NCI-H2081 treated with DMSO at 0.1 percent for 48 hours (cell line): ENCODE measurements at regions not wholly inside any gene's neighbourhood (a gene's known extent, or its start where the extent isn't known, plus 50 kb on each side); places are given as distances from the start of the nearest gene placed in this dataset.
"Not testable (repeated sequence)": the region's sequence is repeated elsewhere in the genome, so short reads cannot be mapped to it uniquely, and the experiment has no call there.

Experiments
- DNase-seq: peaks from one replicate; lab custom pipeline; 2025; lab: John Stamatoyannopoulos, UW

DNA sequence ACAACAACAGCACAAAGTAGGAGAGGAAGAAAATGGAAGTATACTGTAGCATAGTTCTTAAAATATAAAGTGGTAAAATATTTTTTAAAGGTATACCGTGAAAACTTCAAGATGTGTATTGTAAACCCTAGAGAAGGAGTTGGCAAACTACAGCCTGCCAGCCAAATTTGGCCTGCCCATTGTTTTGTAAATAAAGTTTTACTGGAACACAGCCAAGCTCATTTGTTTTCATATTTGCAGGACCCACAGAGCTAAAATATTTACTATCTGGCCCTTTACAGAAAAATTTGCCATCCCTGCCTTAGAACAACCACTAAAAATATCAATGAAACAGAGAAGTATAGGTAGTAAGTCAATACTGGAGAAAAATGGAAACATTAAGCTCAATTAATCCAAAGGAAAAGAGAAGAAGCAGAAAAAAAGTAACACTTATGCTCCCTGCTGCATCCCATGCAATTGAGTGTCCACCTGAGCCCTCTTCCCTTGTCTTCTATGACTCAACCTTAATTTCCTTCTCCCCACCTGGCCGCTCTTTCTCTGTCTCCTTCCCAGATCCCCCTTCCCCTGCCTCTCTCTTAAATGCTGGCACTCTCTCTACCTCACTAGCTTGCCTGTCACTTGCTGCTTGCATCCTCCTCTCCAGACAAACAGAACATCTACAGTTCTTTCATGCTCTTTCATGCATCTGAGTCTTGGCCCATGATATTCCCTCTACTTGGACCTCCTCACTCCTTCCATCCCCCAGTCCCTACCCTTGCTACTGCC, 50.6 kb upstream of the FER start:
- DNase-seq: no peak

DNA sequence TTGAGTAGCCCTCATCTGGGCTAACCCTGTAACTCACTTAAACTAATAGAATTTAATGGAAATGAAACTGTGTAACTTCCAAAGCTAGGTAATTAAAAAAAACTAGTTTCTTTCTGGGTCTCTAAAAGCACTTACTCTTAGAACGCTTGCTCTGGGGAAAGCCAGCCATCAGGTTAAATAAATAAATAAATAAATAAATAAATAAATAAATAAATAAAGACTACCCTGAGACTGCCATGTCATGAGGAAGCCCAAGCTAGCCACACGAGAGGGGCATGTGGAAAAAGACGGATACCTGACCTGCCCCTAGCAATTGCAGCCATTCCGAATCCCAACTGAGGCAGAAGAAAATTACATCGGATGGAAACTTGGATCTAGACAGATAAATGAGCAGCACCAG, 51.3 kb upstream of the FER start:
- DNase-seq: no peak

- DNase-seq: no peak
These were observed 59.2 kb upstream of the FER start for GRCh38 chr5:108688485-108688884.

DNA sequence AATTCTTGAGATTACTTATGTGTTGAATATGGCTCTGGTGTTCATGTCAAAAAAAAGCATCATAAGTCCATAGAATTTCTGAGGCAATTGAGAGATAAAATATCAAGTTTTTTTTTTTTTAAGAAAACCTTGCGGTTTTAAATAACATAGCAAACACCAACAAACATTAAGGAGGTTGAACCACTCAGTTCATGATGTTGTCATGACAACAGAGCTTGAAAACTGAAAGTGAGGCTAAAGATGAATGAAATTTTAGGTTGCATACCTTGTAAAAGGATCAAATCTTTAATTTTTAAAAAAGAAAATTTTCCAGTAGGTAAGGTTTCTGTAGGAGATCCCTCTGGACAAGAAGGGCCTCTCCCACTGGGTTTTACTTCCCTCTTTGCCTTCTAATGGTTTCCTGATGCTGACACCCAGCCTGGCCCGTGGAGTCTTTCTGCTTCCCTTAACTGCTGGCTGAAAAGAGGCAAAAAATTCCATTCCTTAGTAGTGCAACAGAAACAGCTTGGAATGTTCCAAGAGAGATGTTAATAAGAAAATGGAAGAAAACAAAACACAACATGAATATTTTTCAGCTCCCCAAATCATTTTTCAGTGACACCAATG, 60.0 kb upstream of the FER start:
- DNase-seq: no peak

- no peak for DNase-seq
These were observed 61.0 kb upstream of the FER start for GRCh38 chr5:108686676-108687075.

DNA sequence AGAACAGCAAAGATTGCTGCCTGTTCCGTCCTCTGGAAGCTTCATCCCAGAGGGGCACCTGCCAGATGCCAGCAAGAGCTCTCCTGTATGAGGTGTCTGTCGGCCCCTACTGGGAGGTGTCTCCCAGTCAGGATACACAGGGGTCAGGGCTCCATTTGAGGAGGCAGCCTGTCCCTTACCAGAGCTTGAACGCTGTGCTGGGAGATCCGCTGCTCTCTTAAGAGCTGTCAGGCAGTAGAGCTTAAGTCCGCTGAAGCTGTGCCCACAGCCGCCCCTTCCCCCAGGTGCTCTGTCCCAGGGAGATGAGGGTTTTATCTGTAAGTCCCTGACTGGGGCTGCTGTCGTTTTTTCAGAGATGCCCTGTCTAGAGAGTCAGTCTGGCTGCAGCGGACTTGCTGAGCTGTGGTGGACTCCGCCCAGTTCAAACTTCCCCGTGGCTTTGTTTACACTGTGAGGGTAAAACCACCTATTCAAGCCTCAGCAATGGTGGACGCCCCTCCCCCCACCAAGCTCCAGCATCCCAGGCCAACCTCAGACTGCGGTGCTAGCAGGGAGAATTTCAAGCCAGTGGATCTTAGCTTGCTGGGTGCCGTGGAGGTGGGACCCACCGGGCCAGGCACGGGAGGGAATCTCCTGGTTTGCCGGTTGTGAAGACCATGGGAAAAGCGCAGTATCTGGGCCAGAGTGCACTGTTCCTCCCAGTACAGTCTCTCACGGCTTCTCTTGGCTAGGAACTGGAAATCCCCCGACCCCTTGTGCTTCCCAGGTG, 62.1 kb upstream of the FER start:
- DNase-seq: not testable (repeated sequence)

DNA sequence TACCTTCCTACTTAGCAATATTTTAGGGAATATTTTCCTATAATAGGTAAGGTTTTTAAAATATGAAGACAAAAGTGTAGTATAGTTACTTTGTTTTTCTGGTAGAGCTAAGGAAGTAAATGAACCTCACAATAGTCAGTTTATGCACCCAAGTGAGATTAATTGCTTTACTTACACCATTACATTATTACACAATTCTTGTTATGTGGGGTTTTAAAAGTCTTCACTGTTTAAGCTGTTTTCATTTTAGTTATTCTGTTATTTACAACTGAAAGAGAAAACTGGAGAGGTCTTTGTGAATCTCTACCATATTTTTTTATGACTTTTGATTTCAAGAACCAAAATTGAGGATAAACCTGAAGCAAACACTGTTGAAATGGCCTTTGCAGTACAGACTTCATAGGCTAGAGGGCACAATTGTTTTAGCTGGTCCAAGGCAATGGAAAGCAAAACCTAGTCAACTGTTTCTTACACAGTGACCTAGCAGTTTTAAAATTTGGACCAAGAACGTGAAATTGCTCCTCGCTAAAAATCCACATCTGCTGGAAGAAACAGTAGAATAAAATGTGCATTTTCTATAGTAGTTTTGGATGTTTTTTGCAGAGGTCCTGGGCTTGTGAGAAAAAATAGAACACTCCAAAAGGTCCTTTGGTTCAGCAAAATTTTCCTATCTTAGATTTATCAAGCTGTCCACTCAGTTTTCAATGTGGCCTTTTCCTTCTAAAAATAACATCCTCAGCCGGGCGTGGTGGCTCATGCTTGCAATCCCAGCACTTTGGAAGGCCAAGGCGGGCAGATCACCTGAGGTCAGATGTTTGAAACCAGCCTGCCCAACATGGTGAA, 66.4 kb upstream of the FER start:
- no peak for DNase-seq

DNA sequence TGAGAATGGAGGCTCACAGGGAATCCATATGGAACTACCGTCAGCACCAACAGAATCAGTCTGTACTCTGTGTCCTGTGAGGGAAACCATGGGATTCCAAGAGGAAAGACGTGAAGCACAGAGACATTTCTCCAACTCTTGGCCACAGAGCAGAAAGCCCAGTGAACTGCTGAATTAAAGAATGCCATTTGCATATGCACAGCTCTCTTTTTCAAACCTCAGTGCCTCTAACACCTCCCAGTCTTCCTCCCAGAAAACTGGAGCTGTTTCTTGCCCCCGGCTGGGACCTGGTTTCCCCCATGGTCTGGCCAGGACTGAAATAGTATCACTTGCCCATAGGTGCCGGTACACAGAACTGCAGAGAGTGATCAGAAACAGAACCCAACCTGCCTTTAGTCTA, 69.6 kb upstream of the FER start:
- no peak for DNase-seq

- DNase-seq: no peak
These were observed 72.0 kb upstream of the FER start for GRCh38 chr5:108675736-108676135.

DNA sequence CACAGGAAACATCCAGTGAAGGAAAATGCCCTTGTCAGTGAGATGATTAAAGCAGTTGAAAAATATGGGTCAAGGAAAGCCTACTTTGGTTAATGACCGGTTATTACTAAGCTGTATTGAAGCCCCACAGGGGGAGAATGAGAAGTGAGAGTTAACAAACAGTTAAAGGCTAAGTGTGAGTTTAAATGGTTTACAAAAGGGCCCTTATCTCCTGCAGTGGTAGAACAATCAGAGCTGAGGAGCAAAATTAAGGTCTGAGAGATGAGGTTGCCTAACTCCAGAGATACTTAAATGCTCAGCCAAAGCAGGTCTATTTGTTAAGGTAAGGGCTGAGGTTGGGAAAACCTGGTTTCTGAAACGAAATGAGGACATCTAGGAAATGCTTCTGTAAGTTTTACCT, 75.1 kb upstream of the FER start:
- DNase-seq: no peak

GRCh38 chr5:108670591-108671289, 77.0 kb upstream of the FER start:
- no peak for DNase-seq

- no peak for DNase-seq
These were observed 78.2 kb upstream of the FER start for GRCh38 chr5:108669462-108669861.

DNA sequence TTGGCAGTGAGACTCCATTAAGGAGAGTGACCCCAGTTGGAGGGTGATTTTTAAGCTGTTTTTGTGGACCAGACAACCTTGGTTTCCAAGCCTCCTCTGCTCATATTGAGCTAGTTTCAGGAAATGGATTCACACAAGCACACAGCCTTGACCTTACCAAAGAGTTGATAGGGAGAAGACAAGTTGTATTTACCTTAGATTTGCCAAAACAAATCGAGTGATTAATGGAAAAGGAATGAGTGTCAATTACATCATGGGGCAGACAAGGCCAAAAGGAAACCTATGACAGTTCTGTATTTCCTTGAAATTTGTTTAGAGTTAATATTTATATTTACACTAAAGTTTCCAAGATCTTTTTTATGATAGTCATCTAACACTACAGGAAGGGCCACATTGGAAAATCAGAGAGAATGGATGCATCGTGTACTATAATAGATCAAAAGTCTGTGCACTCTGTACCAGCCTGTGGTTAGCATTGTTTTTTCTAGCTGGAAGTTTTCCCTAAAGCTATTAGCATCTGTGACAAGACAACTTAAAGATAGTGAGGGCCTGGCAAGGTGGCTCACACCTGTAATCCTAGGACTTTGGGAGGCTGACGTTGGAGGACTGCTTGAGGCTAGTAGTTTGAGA, 86.0 kb upstream of the FER start:
- DNase-seq: no peak

GRCh38 chr5:108661024-108661423, 86.7 kb upstream of the FER start:
- no peak for DNase-seq

GRCh38 chr5:108660291-108660690, 87.4 kb upstream of the FER start:
- no peak for DNase-seq

DNA sequence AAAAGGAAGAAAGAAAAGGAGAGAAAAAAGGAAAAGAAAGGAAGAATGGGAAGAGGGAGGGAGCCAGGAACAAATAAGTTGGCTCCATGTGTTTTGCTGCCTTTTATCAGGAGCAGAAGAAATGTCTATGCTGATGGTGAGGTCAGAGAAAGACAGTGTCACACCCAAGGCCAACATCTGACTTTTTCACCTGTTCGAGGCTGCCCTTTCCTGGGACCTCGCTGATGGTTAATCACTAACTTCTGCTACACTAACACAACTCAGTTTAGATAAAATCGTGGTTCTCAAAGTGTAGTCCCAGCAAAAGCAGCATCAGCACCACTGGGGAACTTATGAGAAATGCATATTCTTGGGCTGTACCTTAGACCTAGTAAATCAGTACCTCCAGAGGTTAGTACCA, 88.2 kb upstream of the FER start:
- DNase-seq: no peak

DNA sequence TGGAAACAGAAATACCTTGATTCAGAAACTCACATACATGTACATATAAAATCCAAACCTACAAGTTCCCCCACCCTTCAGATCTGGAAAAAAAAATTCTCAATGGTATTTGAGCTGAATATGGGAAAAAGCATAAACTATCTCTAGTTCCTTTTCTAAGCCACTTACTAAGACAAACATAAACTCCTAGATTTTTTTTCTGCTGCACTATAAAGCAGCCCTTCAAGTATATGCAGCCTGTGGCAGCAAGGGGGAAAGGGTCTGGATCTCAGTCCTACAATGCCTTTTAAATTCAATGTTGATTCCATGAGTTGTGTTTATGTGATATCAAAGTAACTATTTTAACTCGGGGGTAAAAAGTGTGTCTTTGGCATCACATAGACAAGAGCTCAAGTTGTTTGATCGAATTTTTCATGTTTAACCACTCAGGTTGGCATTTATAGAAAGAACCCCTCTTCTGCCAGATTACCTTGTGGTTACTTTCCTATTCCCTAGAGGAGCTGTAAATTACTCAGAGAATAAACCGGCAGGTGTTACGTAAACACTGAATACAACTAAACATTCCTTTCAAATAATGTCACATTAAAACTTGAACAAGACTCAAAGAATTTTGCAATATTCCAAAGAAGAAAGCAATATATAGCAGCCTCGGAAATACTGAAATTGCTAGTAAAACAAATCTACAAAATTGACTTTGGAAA, 91.8 kb upstream of the FER start:
- no peak for DNase-seq

- DNase-seq: no peak
These were observed 93.6 kb upstream of the FER start for GRCh38 chr5:108654051-108654450.

- no peak for DNase-seq
These were observed 94.5 kb upstream of the FER start for GRCh38 chr5:108653201-108653600.

- DNase-seq: no peak
These were observed 96.7 kb upstream of the FER start for GRCh38 chr5:108650997-108651396.

- DNase-seq: no peak
These were observed 98.1 kb upstream of the FER start for GRCh38 chr5:108649646-108650045.
